HG03066 (cell line): ENCODE measurements at regions not wholly inside any gene's neighbourhood (a gene's known extent, or its start where the extent isn't known, plus 50 kb on each side); places are given as distances from the start of the nearest gene placed in this dataset.

Experiments
- ATAC-seq: cut with Tn5 transposase; IDR thresholded peaks from one replicate; pipeline ENCODE4 v1.9.1; 2021; ENCODE audit warnings: low read depth; ENCODE audit not compliant: unreplicated experiment

GRCh38 chr5:33309536-33310345, 131.0 kb upstream of the TARS1 start:
- no peak for ATAC-seq

GRCh38 chr5:33310451-33310850, 130.3 kb upstream of the TARS1 start:
- ATAC-seq = no peak

- ATAC-seq = no peak
Observed at GRCh38 chr5:33311893-33312292, 128.9 kb upstream of the TARS1 start.

- ATAC-seq = no peak
Observed at GRCh38 chr5:33312571-33313549, 127.9 kb upstream of the TARS1 start.

GRCh38 chr5:33315189-33315588, 125.6 kb upstream of the TARS1 start:
- ATAC-seq = no peak

GRCh38 chr5:33316773-33317172, 124.0 kb upstream of the TARS1 start:
- ATAC-seq = no peak

- ATAC-seq = no peak
Observed at GRCh38 chr5:33317271-33317670, 123.5 kb upstream of the TARS1 start.

- ATAC-seq = no peak
Observed at GRCh38 chr5:33319151-33319550, 121.6 kb upstream of the TARS1 start.

GRCh38 chr5:33319841-33320240, 120.9 kb upstream of the TARS1 start:
- ATAC-seq = no peak

GRCh38 chr5:33321026-33321425, 119.7 kb upstream of the TARS1 start:
- no peak for ATAC-seq

GRCh38 chr5:33322632-33323031, 118.1 kb upstream of the TARS1 start:
- no peak for ATAC-seq

GRCh38 chr5:33324667-33325307, 116.0 kb upstream of the TARS1 start:
- no peak for ATAC-seq

- no peak for ATAC-seq
Observed at GRCh38 chr5:33328818-33329217, 111.9 kb upstream of the TARS1 start.

GRCh38 chr5:33329891-33330290, 110.9 kb upstream of the TARS1 start:
- ATAC-seq = no peak

- ATAC-seq = no peak
Observed at GRCh38 chr5:33330426-33330825, 110.3 kb upstream of the TARS1 start.

- ATAC-seq = no peak
Observed at GRCh38 chr5:33330992-33331391, 109.8 kb upstream of the TARS1 start.

GRCh38 chr5:33332804-33333203, 108.0 kb upstream of the TARS1 start:
- no peak for ATAC-seq

GRCh38 chr5:33334829-33335228, 105.9 kb upstream of the TARS1 start:
- no peak for ATAC-seq

GRCh38 chr5:33336891-33337636, 103.7 kb upstream of the TARS1 start:
- no peak for ATAC-seq

- ATAC-seq = no peak
Observed at GRCh38 chr5:33337637-33337992, 103.2 kb upstream of the TARS1 start.
